ENCODE measurements at regions not wholly inside any gene's neighbourhood (a gene's known extent, or its start where the extent isn't known, plus 50 kb on each side); places are given as distances from the start of the nearest gene placed in this dataset.
"Not testable (repeated sequence)": the region's sequence is repeated elsewhere in the genome, so short reads cannot be mapped to it uniquely, and the experiment has no call there.

DNA sequence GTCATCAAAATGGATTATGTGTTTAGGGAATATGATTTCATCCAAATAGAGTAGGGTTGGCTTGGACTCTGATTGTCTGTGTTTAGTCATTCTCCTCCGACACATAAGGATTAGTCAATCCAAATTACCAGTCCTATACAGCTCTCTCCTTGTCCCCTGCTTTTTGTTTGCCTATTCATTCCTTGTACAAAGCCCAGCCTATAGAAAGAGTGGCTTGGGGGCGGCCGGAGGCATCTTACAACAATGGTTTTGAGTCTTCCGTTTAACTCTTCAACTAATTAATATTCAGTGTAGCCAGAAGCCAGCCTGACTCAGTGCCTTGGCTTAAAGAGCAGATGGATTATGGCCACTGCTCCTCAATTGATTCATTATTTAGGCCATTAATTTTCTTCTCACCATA lies 796.6 kb upstream of the POU3F4 start:
- Histone ChIP-seq H3K36me3 (ENCODE audit: control insufficient read depth, insufficient read depth, low read length) (no peaks in the 10 kb centered on the region), H3K4me3 (ENCODE audit: low read depth, low read length) (no peak overlapping the region), H3K27me3 (ENCODE audit: control insufficient read depth, insufficient read depth, low read length) (no peaks in the 10 kb centered on the region)
- TF ChIP-seq, protein P1, sequence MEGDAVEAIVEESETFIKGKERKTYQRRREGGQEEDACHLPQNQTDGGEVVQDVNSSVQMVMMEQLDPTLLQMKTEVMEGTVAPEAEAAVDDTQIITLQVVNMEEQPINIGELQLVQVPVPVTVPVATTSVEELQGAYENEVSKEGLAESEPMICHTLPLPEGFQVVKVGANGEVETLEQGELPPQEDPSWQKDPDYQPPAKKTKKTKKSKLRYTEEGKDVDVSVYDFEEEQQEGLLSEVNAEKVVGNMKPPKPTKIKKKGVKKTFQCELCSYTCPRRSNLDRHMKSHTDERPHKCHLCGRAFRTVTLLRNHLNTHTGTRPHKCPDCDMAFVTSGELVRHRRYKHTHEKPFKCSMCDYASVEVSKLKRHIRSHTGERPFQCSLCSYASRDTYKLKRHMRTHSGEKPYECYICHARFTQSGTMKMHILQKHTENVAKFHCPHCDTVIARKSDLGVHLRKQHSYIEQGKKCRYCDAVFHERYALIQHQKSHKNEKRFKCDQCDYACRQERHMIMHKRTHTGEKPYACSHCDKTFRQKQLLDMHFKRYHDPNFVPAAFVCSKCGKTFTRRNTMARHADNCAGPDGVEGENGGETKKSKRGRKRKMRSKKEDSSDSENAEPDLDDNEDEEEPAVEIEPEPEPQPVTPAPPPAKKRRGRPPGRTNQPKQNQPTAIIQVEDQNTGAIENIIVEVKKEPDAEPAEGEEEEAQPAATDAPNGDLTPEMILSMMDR (IDR thresholded peaks at IDR 0.05; ENCODE audit: insufficient read depth, low read depth, low read length): no peak
- DNase-seq (ENCODE audit: low read depth): no peak
- ChIA-PET POLR2A (no interaction called here), CTCF (no interaction called here)

DNA sequence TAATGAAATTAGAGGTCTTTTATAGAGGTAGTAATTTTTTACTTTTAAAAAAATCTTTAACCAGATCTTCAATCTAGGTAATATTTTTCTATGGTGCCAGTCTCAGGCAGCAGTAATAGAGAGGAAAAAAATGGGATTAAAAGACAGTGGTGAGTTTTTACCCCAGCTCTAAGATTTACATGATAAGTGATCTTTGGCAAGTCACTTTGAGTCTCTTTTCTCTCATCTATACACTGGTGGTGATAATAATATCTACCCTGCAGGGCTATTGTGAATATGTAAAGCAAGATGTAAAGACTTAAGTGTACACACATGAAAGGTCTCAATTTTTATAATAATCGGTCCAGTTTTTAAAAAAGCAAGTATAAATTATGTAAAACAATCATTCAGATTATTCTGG lies 786.2 kb upstream of the POU3F4 start:
- DNase-seq (ENCODE audit: low read depth): no peak
- CTCF ChIA-PET: no interaction called here
- TF ChIP-seq, protein P1 (IDR thresholded peaks at IDR 0.05; ENCODE audit: insufficient read depth, low read depth, low read length): no peak
- H3K36me3 ChIP-seq (ENCODE audit: control insufficient read depth, insufficient read depth, low read length): no peaks in the 10 kb centered on the region
- POLR2A ChIA-PET: no interaction called here
- H3K4me3 ChIP-seq (ENCODE audit: low read depth, low read length): no peak overlapping the region
- H3K27me3 ChIP-seq (ENCODE audit: control insufficient read depth, insufficient read depth, low read length): no peaks in the 10 kb centered on the region

DNA sequence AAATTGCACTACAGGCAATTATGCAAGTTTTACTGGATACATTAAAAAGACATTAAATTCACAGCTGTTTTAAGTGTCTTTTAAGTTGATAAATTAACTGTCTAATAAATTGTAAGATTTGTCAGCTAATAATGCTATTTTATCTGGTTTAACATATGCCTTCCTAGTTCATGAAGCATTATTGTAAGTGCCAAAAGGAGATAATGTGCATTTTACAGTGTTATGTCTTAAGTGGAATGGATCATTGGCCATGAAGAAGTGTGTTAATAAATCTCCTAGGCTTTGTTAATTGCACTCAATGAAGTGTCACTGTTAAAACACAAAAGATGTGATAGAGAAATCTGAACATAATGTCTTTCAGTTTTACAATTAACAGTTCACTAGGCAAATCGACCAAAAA lies 784.3 kb upstream of the POU3F4 start:
- CTCF ChIA-PET: no interaction called here
- Histone ChIP-seq H3K27me3 (ENCODE audit: control insufficient read depth, insufficient read depth, low read length) (no peaks in the 10 kb centered on the region), H3K4me3 (ENCODE audit: low read depth, low read length) (no peak overlapping the region), H3K36me3 (ENCODE audit: control insufficient read depth, insufficient read depth, low read length) (no peaks in the 10 kb centered on the region)
- POLR2A ChIA-PET: no interaction called here
- TF ChIP-seq, protein P1 (IDR thresholded peaks at IDR 0.05; ENCODE audit: insufficient read depth, low read depth, low read length): no peak
- DNase-seq (ENCODE audit: low read depth): no peak

DNA sequence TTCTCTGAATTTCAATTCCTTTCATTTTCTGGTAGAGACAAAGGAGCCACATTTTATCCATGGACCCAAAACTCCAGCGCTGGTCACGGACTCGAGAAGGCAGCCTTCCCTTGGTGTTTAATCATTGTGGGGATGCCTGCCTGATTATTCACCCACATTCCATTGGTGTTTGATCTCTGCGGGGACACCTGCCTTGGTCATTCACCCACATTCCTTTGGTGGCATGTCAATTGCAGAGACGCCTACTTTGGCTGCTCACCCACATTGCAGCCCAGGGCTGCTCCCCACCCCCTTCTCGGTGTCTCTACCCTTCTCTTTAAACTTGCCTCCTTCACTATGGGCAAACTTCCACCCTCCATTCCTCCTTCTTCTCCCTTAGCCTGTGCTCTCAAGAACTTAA lies 780.7 kb upstream of the POU3F4 start:
- DNase-seq (ENCODE audit: low read depth); H3K4me3 ChIP-seq (ENCODE audit: low read depth, low read length); POLR2A ChIA-PET; H3K27me3 ChIP-seq (ENCODE audit: control insufficient read depth, insufficient read depth, low read length); CTCF ChIA-PET; H3K36me3 ChIP-seq (ENCODE audit: control insufficient read depth, insufficient read depth, low read length): not testable (repeated sequence)

DNA sequence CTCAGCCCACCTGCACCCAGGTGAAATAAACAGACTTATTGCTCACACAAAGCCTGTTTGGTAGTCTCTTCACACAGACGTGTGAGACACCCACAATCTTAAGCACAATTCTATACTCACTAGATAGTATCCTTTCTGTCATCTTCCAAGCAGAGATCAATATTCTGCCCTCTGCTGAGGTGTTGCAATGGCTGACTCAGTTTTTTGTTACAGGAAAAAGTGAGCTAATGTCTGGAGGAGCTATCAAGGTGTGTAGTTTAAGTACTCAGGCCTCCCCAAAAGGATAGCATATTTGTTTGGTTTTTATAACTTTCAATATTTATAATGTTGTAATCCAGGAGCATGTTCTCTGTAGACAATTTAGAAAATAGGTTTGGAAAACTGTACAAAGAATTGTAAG lies 775.2 kb upstream of the POU3F4 start:
- TF ChIP-seq, protein P1 (IDR thresholded peaks at IDR 0.05; ENCODE audit: insufficient read depth, low read depth, low read length): no peak

DNA sequence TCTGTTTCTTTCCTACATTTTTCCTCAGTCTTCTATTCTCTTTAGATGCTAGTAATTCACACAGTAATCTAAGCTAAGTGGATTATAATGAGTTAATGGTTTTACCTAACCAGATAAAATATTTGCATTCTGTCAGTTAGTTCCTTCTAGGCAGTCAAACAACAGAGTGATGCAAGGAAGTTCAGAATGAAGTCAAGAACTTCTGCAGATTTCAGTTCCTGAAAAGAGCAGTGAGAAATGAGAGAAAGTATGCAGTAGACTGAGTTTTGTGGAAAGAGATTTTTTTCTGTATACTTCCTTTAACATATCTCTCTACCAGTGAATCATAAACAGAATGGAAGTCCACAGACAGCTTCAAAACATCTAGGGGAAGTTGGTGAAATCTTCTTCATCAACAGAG lies 774.0 kb upstream of the POU3F4 start:
- no peak for DNase-seq (ENCODE audit: low read depth)
- ChIA-PET POLR2A (no interaction called here), CTCF (no interaction called here)
- Histone ChIP-seq H3K4me3 (ENCODE audit: low read depth, low read length) (no peak overlapping the region), H3K27me3 (ENCODE audit: control insufficient read depth, insufficient read depth, low read length) (no peaks in the 10 kb centered on the region), H3K36me3 (ENCODE audit: control insufficient read depth, insufficient read depth, low read length) (no peaks in the 10 kb centered on the region)
- TF ChIP-seq, protein P1 (IDR thresholded peaks at IDR 0.05; ENCODE audit: insufficient read depth, low read depth, low read length): no peak

More for the DNA sequence above, 775.2 kb upstream of the POU3F4 start:
- DNase-seq (ENCODE audit: low read depth): no peak
- Histone ChIP-seq H3K36me3 (ENCODE audit: control insufficient read depth, insufficient read depth, low read length) (no peaks in the 10 kb centered on the region), H3K4me3 (ENCODE audit: low read depth, low read length) (no peak overlapping the region), H3K27me3 (ENCODE audit: control insufficient read depth, insufficient read depth, low read length) (no peaks in the 10 kb centered on the region)
- ChIA-PET CTCF (interaction anchor here (0.6 kb wide), 1 partner anchor 177 kb away, joined by 4 read pairs; no protein-coding TSS in a partner anchor), POLR2A (no interaction called here)

DNA sequence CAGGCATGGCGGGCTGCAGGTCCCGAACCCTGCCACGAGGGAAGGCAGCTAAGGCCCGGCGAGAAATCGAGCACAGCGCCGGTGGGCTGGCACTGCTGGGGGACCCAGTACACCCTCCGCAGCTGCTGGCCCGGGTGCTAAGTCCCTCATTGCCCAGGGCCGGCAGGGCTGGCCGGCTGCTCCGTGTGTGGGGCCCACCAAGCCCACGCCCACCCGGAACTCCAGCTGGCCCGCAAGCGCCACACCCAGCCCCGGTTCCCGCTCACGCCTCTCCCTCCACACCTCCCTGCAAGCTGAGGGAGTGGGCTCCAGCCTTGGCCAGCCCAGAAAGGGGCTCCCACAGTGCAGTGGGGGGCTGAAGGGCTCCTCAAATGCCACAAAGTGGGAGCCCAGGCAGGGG lies 769.8 kb upstream of the POU3F4 start:
- POLR2A ChIA-PET; H3K4me3 ChIP-seq (ENCODE audit: low read depth, low read length); DNase-seq (ENCODE audit: low read depth); H3K36me3 ChIP-seq (ENCODE audit: control insufficient read depth, insufficient read depth, low read length); CTCF ChIA-PET; H3K27me3 ChIP-seq (ENCODE audit: control insufficient read depth, insufficient read depth, low read length): not testable (repeated sequence)

Measured in BJ (cell line).